Loucy (cell line): ENCODE measurements at regions not wholly inside any gene's neighbourhood (a gene's known extent, or its start where the extent isn't known, plus 50 kb on each side); places are given as distances from the start of the nearest gene placed in this dataset.

Experiments
- H2AFZ ChIP-seq: fragments of 200-600 bp; sonication (generic); 2 replicates; pipeline ENCODE4 v1.6.0; 2016; ENCODE audit warnings: antibody characterized with exemption, mild to moderate bottlenecking, low read length, moderate library complexity
- H3F3A ChIP-seq: fragments of 200-600 bp; 2 replicates; pipeline ENCODE4 v1.6.0; 2016; ENCODE audit warnings: antibody characterized with exemption, low read depth, mild to moderate bottlenecking
- H3K27me3 ChIP-seq: fragments of 200-600 bp; sonication (generic); 2 replicates; pipeline ENCODE4 v1.6.1; 2014; ENCODE audit warnings: low read length, mild to moderate bottlenecking; ENCODE audit not compliant: insufficient read depth, poor library complexity, severe bottlenecking
- H3K36me3 ChIP-seq: fragments of 200-600 bp; sonication (generic); 2 replicates; pipeline ENCODE4 v1.6.1; 2016; ENCODE audit warnings: low read length; ENCODE audit not compliant: insufficient read depth
- H3K4me1 ChIP-seq: fragments of 200-600 bp; sonication (generic); 2 replicates; pipeline ENCODE4 v1.5.1; 2014; ENCODE audit warnings: low read length, mild to moderate bottlenecking; ENCODE audit not compliant: insufficient read depth, poor library complexity, severe bottlenecking
- H3K4me2 ChIP-seq: fragments of 200-600 bp; sonication (generic); 2 replicates; pipeline ENCODE4 v1.6.0; 2014; ENCODE audit warnings: antibody characterized with exemption, low read length, low read depth, mild to moderate bottlenecking; ENCODE audit not compliant: poor library complexity, severe bottlenecking
- H3K4me3 ChIP-seq: fragments of 200-600 bp; sonication (generic); 2 replicates; pipeline ENCODE4 v1.5.1; 2014; ENCODE audit warnings: low read length, mild to moderate bottlenecking, mixed read lengths; ENCODE audit not compliant: poor library complexity, severe bottlenecking
- H3K79me2 ChIP-seq: fragments of 200-600 bp; sonication (generic); 2 replicates; pipeline ENCODE4 v1.6.1; 2014; ENCODE audit warnings: low read length; ENCODE audit not compliant: insufficient read depth
- H3K9ac ChIP-seq: fragments of 200-600 bp; sonication (generic); 2 replicates; pipeline ENCODE4 v1.6.0; 2014; ENCODE audit warnings: mild to moderate bottlenecking, low read depth, low read length, moderate library complexity; ENCODE audit not compliant: poor library complexity, severe bottlenecking
- H3K9me2 ChIP-seq: fragments of 200-600 bp; sonication (generic); replicated peaks from 2 replicates; pipeline ENCODE4 v1.6.1; 2016; ENCODE audit warnings: low read depth, low read length, mixed read lengths
- H3K9me3 ChIP-seq: fragments of 200-600 bp; sonication (generic); 2 replicates; pipeline ENCODE4 v1.6.1; 2014; ENCODE audit warnings: mild to moderate bottlenecking, antibody characterized with exemption, low read length, low read depth; ENCODE audit not compliant: insufficient read depth
- H4K20me1 ChIP-seq: fragments of 200-600 bp; sonication (generic); 2 replicates; pipeline ENCODE4 v1.6.0; 2014; ENCODE audit warnings: antibody characterized with exemption, low read length, mild to moderate bottlenecking; ENCODE audit not compliant: insufficient read depth, poor library complexity, severe bottlenecking
- CTCF ChIP-seq: fragments of 200-600 bp; sonication (generic); conservative IDR thresholded peaks from 2 replicates; pipeline ENCODE4 v1.5.1; 2014; ENCODE audit warnings: mild to moderate bottlenecking, antibody characterized with exemption, low read length
- EZH2phosphoT487 ChIP-seq: fragments of 200-600 bp; IDR thresholded peaks from 2 replicates; pipeline ENCODE4 v1.6.1; 2018; ENCODE audit warnings: antibody characterized with exemption, mild to moderate bottlenecking, moderate library complexity, borderline replicate concordance

GRCh38 chr11:91730620-91731019 is 494.0 kb upstream of the FAT3 start:
- H3K79me2 ChIP-seq: no peaks in the 10 kb centered on the region
- H3K4me1 ChIP-seq: no peaks in the 10 kb centered on the region
- H3K4me2 ChIP-seq: no peak overlapping the region
- H3K9ac ChIP-seq: no peak overlapping the region
- H3K27me3 ChIP-seq: no peaks in the 10 kb centered on the region
- H3K9me2 ChIP-seq: no peaks in the 10 kb centered on the region
- no peaks in the 10 kb centered on the region for H3F3A ChIP-seq
- H3K4me3 ChIP-seq: no peak overlapping the region
- TF ChIP-seq EZH2phosphoT487 (no peak), CTCF (no peak)
- no peaks in the 10 kb centered on the region for H3K9me3 ChIP-seq
- H3K36me3 ChIP-seq: no peaks in the 10 kb centered on the region
- no peaks in the 10 kb centered on the region for H4K20me1 ChIP-seq
- no peak overlapping the region for H2AFZ ChIP-seq

- H3K79me2 ChIP-seq: no peaks in the 10 kb centered on the region
- no peaks in the 10 kb centered on the region for H4K20me1 ChIP-seq
- H3K9me2 ChIP-seq: no peaks in the 10 kb centered on the region
- H3K4me1 ChIP-seq: no peaks in the 10 kb centered on the region
- H3K9ac ChIP-seq: no peak overlapping the region
- H3K27me3 ChIP-seq: no peaks in the 10 kb centered on the region
- no peak overlapping the region for H3K4me2 ChIP-seq
- TF ChIP-seq EZH2phosphoT487 (no peak), CTCF (no peak)
- no peaks in the 10 kb centered on the region for H3K9me3 ChIP-seq
- H3K36me3 ChIP-seq: no peaks in the 10 kb centered on the region
- no peak overlapping the region for H2AFZ ChIP-seq
- H3F3A ChIP-seq: no peaks in the 10 kb centered on the region
- H3K4me3 ChIP-seq: no peak overlapping the region
These were observed 494.6 kb upstream of the FAT3 start for GRCh38 chr11:91730057-91730456.

- no peak for TF ChIP-seq EZH2phosphoT487
- TF ChIP-seq CTCF: no peak
- Histone ChIP-seq H3K4me2 (no peak overlapping the region), H2AFZ (no peak overlapping the region)
These were observed 507.4 kb upstream of the FAT3 start for GRCh38 chr11:91717169-91717568.

More at GRCh38 chr11:91717169-91717568, 507.4 kb upstream of the FAT3 start:
- H3K79me2 ChIP-seq: no peaks in the 10 kb centered on the region
- no peaks in the 10 kb centered on the region for H3F3A ChIP-seq
- no peaks in the 10 kb centered on the region for H3K4me1 ChIP-seq
- H3K36me3 ChIP-seq: no peaks in the 10 kb centered on the region
- no peaks in the 10 kb centered on the region for H3K9me3 ChIP-seq
- H3K9me2 ChIP-seq: no peaks in the 10 kb centered on the region
- no peak overlapping the region for H3K9ac ChIP-seq
- no peak overlapping the region for H3K4me3 ChIP-seq
- no peaks in the 10 kb centered on the region for H4K20me1 ChIP-seq
- no peaks in the 10 kb centered on the region for H3K27me3 ChIP-seq
